ENCODE measurements at regions not wholly inside any gene's neighbourhood (a gene's known extent, or its start where the extent isn't known, plus 50 kb on each side); places are given as distances from the start of the nearest gene placed in this dataset.

DNA sequence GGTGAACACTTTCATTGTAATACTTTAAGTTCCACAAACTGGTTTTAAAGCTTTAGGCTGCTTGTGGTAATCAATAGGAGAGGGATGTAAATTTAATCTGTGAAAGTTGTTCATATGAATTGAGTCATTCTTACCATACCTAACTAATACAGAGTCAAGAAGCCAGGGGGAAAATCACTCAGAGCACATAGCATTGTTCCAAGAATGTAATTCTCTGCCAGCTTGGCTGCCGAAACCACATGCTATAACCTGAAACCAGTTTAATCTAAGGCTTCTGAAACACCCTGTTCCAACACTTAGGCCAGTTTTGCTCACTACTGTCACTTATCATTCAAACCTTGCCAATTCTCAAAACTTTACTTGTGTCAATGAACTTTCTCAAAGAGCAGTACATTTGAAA, 528.8 kb upstream of the GRAMD2B start:
- intact Hi-C loops (cut with DNase I): no loop called here
- WGBS: 86% methylated on average over 1 of the region's 1 CpG
- no peaks in the 10 kb centered on the region for H3K9me3 ChIP-seq
- H3K4me3 ChIP-seq: no peak overlapping the region
- DNase-seq (ENCODE audit: extremely low spot score): no peak
- H3K36me3 ChIP-seq: no peaks in the 10 kb centered on the region
- no peak overlapping the region for H3K27ac ChIP-seq (replicated peaks in 1 of 4)
- H3K27me3 ChIP-seq: no peaks in the 10 kb centered on the region
- TF ChIP-seq POLR2AphosphoS5 (IDR thresholded peaks at IDR 0.05) (no peak), EP300 (IDR thresholded peaks at IDR 0.05) (no peak), CTCF (IDR thresholded peaks at IDR 0.05) (no peak), POLR2A (IDR thresholded peaks at IDR 0.05; ENCODE audit: low read depth) (no peak)
- H3K4me1 ChIP-seq: peaks cover 0 to 11% (median 5%) of the 10 kb centered on the region in 4 donors

DNA sequence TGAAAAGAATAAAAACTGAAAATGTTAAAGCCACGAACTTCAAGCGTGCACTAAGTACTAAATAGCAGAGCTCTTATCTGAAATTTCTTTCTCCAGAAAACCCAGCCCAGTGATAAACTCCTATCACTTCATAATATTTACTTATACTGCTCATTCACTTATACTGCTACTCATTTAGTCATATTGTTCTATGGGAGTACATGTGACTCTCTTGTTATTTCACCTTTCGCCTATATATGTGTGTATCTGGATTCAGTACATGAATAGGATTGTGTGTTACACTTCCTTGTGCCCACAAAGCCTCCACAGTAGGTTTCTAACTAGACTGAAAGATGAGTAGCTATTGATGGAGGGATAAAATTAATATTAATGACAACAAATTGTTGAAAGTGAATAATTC, 526.8 kb upstream of the GRAMD2B start:
- intact Hi-C loops (cut with DNase I): no loop called here

GRCh38 chr5:125897089-125897488, 526.1 kb upstream of the GRAMD2B start:
- Histone ChIP-seq H3K4me1 (peaks cover 0 to 5% (median 0%) of the 10 kb centered on the region in 4 donors), H3K27me3 (no peaks in the 10 kb centered on the region), H3K9me3 (no peaks in the 10 kb centered on the region), H3K27ac (replicated peaks in 1 of 4) (no peak overlapping the region), H3K4me3 (no peak overlapping the region), H3K36me3 (no peaks in the 10 kb centered on the region)
- TF ChIP-seq CTCF (IDR thresholded peaks at IDR 0.05) (no peak), POLR2A (IDR thresholded peaks at IDR 0.05; ENCODE audit: low read depth) (no peak), EP300 (IDR thresholded peaks at IDR 0.05) (no peak), POLR2AphosphoS5 (IDR thresholded peaks at IDR 0.05) (no peak)
- intact Hi-C loops (cut with DNase I): no loop called here
- DNase-seq (ENCODE audit: extremely low spot score): no peak

More for the DNA sequence above, 526.8 kb upstream of the GRAMD2B start:
- no peak overlapping the region for H3K27ac ChIP-seq (replicated peaks in 1 of 4)
- no peak for DNase-seq (ENCODE audit: extremely low spot score)
- no peak overlapping the region for H3K4me3 ChIP-seq
- H3K27me3 ChIP-seq: no peaks in the 10 kb centered on the region
- H3K36me3 ChIP-seq: no peaks in the 10 kb centered on the region
- H3K4me1 ChIP-seq: peaks cover 0 to 5% (median 0%) of the 10 kb centered on the region in 4 donors
- H3K9me3 ChIP-seq: no peaks in the 10 kb centered on the region
- WGBS: 74% methylated on average over 3 of the region's 3 CpGs
- TF ChIP-seq EP300 (IDR thresholded peaks at IDR 0.05) (no peak), POLR2AphosphoS5 (IDR thresholded peaks at IDR 0.05) (no peak), CTCF (IDR thresholded peaks at IDR 0.05) (no peak), POLR2A (IDR thresholded peaks at IDR 0.05; ENCODE audit: low read depth) (no peak)

GRCh38 chr5:125898851-125899405, 524.3 kb upstream of the GRAMD2B start:
- no peak for TF ChIP-seq CTCF (IDR thresholded peaks at IDR 0.05)
- TF ChIP-seq POLR2AphosphoS5 (IDR thresholded peaks at IDR 0.05): no peak
- DNase-seq (ENCODE audit: extremely low spot score): no peak
- intact Hi-C loops (cut with DNase I): no loop called here
- WGBS: 78% methylated on average over 2 of the region's 2 CpGs
- H3K4me3 ChIP-seq: no peak overlapping the region
- no peaks in the 10 kb centered on the region for H3K9me3 ChIP-seq
- H3K36me3 ChIP-seq: no peaks in the 10 kb centered on the region
- H3K27me3 ChIP-seq: no peaks in the 10 kb centered on the region
- no peak overlapping the region for H3K27ac ChIP-seq (replicated peaks in 1 of 4)
- peaks cover 0 to 5% (median 0%) of the 10 kb centered on the region in 4 donors for H3K4me1 ChIP-seq

DNA sequence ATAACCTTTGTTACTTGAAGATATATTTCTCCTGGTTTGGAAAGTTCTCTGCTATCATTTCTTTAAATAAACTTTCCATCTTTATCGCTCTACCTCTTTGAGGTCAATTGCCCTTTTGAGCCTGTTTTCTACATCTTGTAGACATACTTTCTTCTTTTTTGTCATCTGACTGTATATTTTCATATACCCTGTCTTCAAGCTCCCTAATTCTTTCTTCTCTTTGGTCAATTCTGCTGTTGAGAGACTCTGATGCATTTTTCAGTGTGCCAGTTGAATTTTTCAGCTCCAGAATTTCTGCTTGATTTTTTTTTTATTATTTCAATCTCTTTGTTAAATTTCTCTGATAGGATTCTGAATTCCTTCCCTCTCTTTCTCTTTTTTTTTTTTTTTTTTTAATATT, 511.2 kb upstream of the GRAMD2B start:
- TF ChIP-seq CTCF (IDR thresholded peaks at IDR 0.05): no peak
- no peak for TF ChIP-seq EP300 (IDR thresholded peaks at IDR 0.05)
- TF ChIP-seq POLR2A (IDR thresholded peaks at IDR 0.05; ENCODE audit: low read depth): no peak
- TF ChIP-seq POLR2AphosphoS5 (IDR thresholded peaks at IDR 0.05): no peak
- DNase-seq (ENCODE audit: extremely low spot score): no peak
- Histone ChIP-seq H3K27me3 (no peaks in the 10 kb centered on the region), H3K4me3 (no peak overlapping the region), H3K4me1 (no peaks in the 10 kb centered on the region), H3K27ac (replicated peaks in 1 of 4) (no peak overlapping the region), H3K9me3 (peaks cover 0 to 10% (median 7%) of the 10 kb centered on the region in 4 donors), H3K36me3 (no peaks in the 10 kb centered on the region)
- intact Hi-C loops (cut with DNase I): no loop called here
- 95% methylated on average over 1 of the region's 1 CpG for WGBS

Data from esophagus muscularis mucosa (tissue), 4 donors.